Karpas-422 (cell line): ENCODE measurements at regions not wholly inside any gene's neighbourhood (a gene's known extent, or its start where the extent isn't known, plus 50 kb on each side); places are given as distances from the start of the nearest gene placed in this dataset.

Experiments used
- DNase-seq: peaks from one replicate; pipeline ENCODE4 v3.0.0-alpha.2; 2015
- H2AFZ ChIP-seq: fragments of 200-600 bp; sonication (generic); 2 replicates; pipeline ENCODE4 v1.6.1; 2014; ENCODE audit warnings: antibody characterized with exemption, low read length, mixed read lengths
- H3K27ac ChIP-seq: fragments of 200-600 bp; sonication (generic); 2 replicates; pipeline ENCODE4 v1.5.1; 2014; ENCODE audit warnings: mild to moderate bottlenecking, low read length, moderate library complexity
- H3K27me3 ChIP-seq: fragments of 200-600 bp; sonication (generic); 2 replicates; pipeline ENCODE4 v1.6.1; 2014; ENCODE audit warnings: low read length, mixed read lengths
- H3K36me3 ChIP-seq: fragments of 200-600 bp; sonication (generic); 2 replicates; pipeline ENCODE4 v1.6.1; 2014; ENCODE audit warnings: low read length, mixed read lengths; ENCODE audit not compliant: insufficient read depth
- H3K4me1 ChIP-seq: fragments of 200-600 bp; sonication (generic); 2 replicates; pipeline ENCODE4 v1.6.1; 2014; ENCODE audit warnings: mild to moderate bottlenecking, low read length, mixed read lengths
- H3K4me2 ChIP-seq: fragments of 200-600 bp; sonication (generic); 2 replicates; pipeline ENCODE4 v1.6.1; 2014; ENCODE audit warnings: low read length, low read depth, mild to moderate bottlenecking; ENCODE audit not compliant: poor library complexity, severe bottlenecking
- H3K4me3 ChIP-seq: fragments of 200-600 bp; sonication (generic); 2 replicates; pipeline ENCODE4 v1.5.1; 2014; ENCODE audit warnings: mild to moderate bottlenecking, antibody characterized with exemption, low read length, mixed read lengths
- H3K79me2 ChIP-seq: fragments of 200-600 bp; sonication (generic); 2 replicates; pipeline ENCODE4 v1.6.1; 2014; ENCODE audit warnings: mild to moderate bottlenecking, low read length, mixed read lengths
- H3K9ac ChIP-seq: fragments of 200-600 bp; sonication (generic); 2 replicates; pipeline ENCODE4 v1.6.0; 2014; ENCODE audit warnings: low read length
- H3K9me2 ChIP-seq: fragments of 200-600 bp; sonication (generic), shearing (Covaris generic); replicated peaks from 2 replicates; pipeline ENCODE4 v1.6.0; 2014; ENCODE audit warnings: mild to moderate bottlenecking, low read length, moderate library complexity; ENCODE audit not compliant: insufficient read depth
- H3K9me3 ChIP-seq: fragments of 300-700, 200-600 bp; sonication (generic); 2 replicates; pipeline ENCODE4 v1.6.1; 2014; ENCODE audit warnings: low read length, mixed read lengths
- H4K20me1 ChIP-seq: fragments of 200-600 bp; sonication (generic); 2 replicates; pipeline ENCODE4 v1.6.1; 2014; ENCODE audit warnings: mild to moderate bottlenecking, antibody characterized with exemption, low read length, low read depth; ENCODE audit not compliant: insufficient read depth

- H3K27me3 ChIP-seq: no peaks in the 10 kb centered on the region
- no peaks in the 10 kb centered on the region for H3K4me1 ChIP-seq
- no peaks in the 10 kb centered on the region for H3K79me2 ChIP-seq
- H3K36me3 ChIP-seq: no peaks in the 10 kb centered on the region
- H3K9me3 ChIP-seq: no peaks in the 10 kb centered on the region
- H2AFZ ChIP-seq: no peak overlapping the region
- H4K20me1 ChIP-seq: no peaks in the 10 kb centered on the region
- DNase-seq: no peak
- H3K9ac ChIP-seq: no peak overlapping the region
- no peaks in the 10 kb centered on the region for H3K9me2 ChIP-seq
- H3K4me3 ChIP-seq: no peak overlapping the region
- H3K27ac ChIP-seq: no peak overlapping the region
- no peak overlapping the region for H3K4me2 ChIP-seq
These were observed 461.1 kb upstream of the UBE2E3 start for GRCh38 chr2:180519276-180519675.

- DNase-seq: no peak
- no peak overlapping the region for H2AFZ ChIP-seq
These were observed 464.2 kb upstream of the UBE2E3 start for GRCh38 chr2:180516232-180516631.

GRCh38 chr2:180513389-180513788 is 467.0 kb upstream of the UBE2E3 start:
- no peaks in the 10 kb centered on the region for H3K4me1 ChIP-seq
- DNase-seq: no peak
- H3K9ac ChIP-seq: no peak overlapping the region
- no peak overlapping the region for H3K4me3 ChIP-seq
- H3K36me3 ChIP-seq: no peaks in the 10 kb centered on the region
- no peak overlapping the region for H2AFZ ChIP-seq
- H3K27me3 ChIP-seq: no peaks in the 10 kb centered on the region
- H4K20me1 ChIP-seq: no peaks in the 10 kb centered on the region
- no peak overlapping the region for H3K4me2 ChIP-seq
- H3K9me2 ChIP-seq: no peaks in the 10 kb centered on the region
- no peaks in the 10 kb centered on the region for H3K79me2 ChIP-seq
- H3K27ac ChIP-seq: no peak overlapping the region
- H3K9me3 ChIP-seq: no peaks in the 10 kb centered on the region

More at GRCh38 chr2:180516232-180516631, 464.2 kb upstream of the UBE2E3 start:
- no peak overlapping the region for H3K4me2 ChIP-seq
- no peaks in the 10 kb centered on the region for H3K27me3 ChIP-seq
- no peaks in the 10 kb centered on the region for H3K79me2 ChIP-seq
- H3K9ac ChIP-seq: no peak overlapping the region
- no peaks in the 10 kb centered on the region for H3K36me3 ChIP-seq
- no peaks in the 10 kb centered on the region for H3K9me3 ChIP-seq
- H3K4me1 ChIP-seq: no peaks in the 10 kb centered on the region
- H4K20me1 ChIP-seq: no peaks in the 10 kb centered on the region
- no peak overlapping the region for H3K27ac ChIP-seq
- no peaks in the 10 kb centered on the region for H3K9me2 ChIP-seq
- no peak overlapping the region for H3K4me3 ChIP-seq

- Histone ChIP-seq H3K9me2 (no peaks in the 10 kb centered on the region), H3K4me1 (no peaks in the 10 kb centered on the region), H3K4me3 (no peak overlapping the region), H3K9ac (no peak overlapping the region), H3K27me3 (no peaks in the 10 kb centered on the region), H4K20me1 (no peaks in the 10 kb centered on the region), H3K4me2 (no peak overlapping the region), H3K27ac (no peak overlapping the region), H3K79me2 (no peaks in the 10 kb centered on the region), H2AFZ (no peak overlapping the region), H3K36me3 (no peaks in the 10 kb centered on the region), H3K9me3 (no peaks in the 10 kb centered on the region)
- DNase-seq: no peak
These were observed 471.9 kb upstream of the UBE2E3 start for GRCh38 chr2:180508458-180508857.

- Histone ChIP-seq H3K79me2 (no peaks in the 10 kb centered on the region), H3K36me3 (no peaks in the 10 kb centered on the region)
These were observed 473.4 kb upstream of the UBE2E3 start for GRCh38 chr2:180507028-180507427.

GRCh38 chr2:180505203-180505602 is 475.2 kb upstream of the UBE2E3 start:
- H4K20me1 ChIP-seq: no peaks in the 10 kb centered on the region
- no peaks in the 10 kb centered on the region for H3K36me3 ChIP-seq
- no peaks in the 10 kb centered on the region for H3K9me2 ChIP-seq
- H3K4me3 ChIP-seq: no peak overlapping the region
- no peaks in the 10 kb centered on the region for H3K4me1 ChIP-seq
- H3K9me3 ChIP-seq: no peaks in the 10 kb centered on the region
- no peaks in the 10 kb centered on the region for H3K27me3 ChIP-seq
- no peak overlapping the region for H3K4me2 ChIP-seq
- no peak overlapping the region for H3K9ac ChIP-seq
- H3K79me2 ChIP-seq: no peaks in the 10 kb centered on the region
- no peak overlapping the region for H2AFZ ChIP-seq
- no peak overlapping the region for H3K27ac ChIP-seq
- DNase-seq: no peak

More at GRCh38 chr2:180507028-180507427, 473.4 kb upstream of the UBE2E3 start:
- Histone ChIP-seq H3K27me3 (no peaks in the 10 kb centered on the region), H3K4me3 (no peak overlapping the region), H3K27ac (no peak overlapping the region), H2AFZ (no peak overlapping the region), H3K9ac (no peak overlapping the region), H4K20me1 (no peaks in the 10 kb centered on the region), H3K9me3 (no peaks in the 10 kb centered on the region), H3K4me2 (no peak overlapping the region), H3K9me2 (no peaks in the 10 kb centered on the region), H3K4me1 (no peaks in the 10 kb centered on the region)
- no peak for DNase-seq

GRCh38 chr2:180497621-180498152 is 482.7 kb upstream of the UBE2E3 start:
- H4K20me1 ChIP-seq: no peaks in the 10 kb centered on the region

GRCh38 chr2:180495606-180496005 is 484.8 kb upstream of the UBE2E3 start:
- no peaks in the 10 kb centered on the region for H4K20me1 ChIP-seq
- H3K4me1 ChIP-seq: no peaks in the 10 kb centered on the region
- H3K4me2 ChIP-seq: no peak overlapping the region
- no peak overlapping the region for H3K9ac ChIP-seq
- no peaks in the 10 kb centered on the region for H3K36me3 ChIP-seq
- no peak overlapping the region for H3K27ac ChIP-seq
- H3K9me3 ChIP-seq: no peaks in the 10 kb centered on the region
- no peak overlapping the region for H2AFZ ChIP-seq
- H3K27me3 ChIP-seq: no peaks in the 10 kb centered on the region
- H3K79me2 ChIP-seq: no peaks in the 10 kb centered on the region
- H3K9me2 ChIP-seq: no peaks in the 10 kb centered on the region
- H3K4me3 ChIP-seq: no peak overlapping the region
- no peak for DNase-seq

More at GRCh38 chr2:180497621-180498152, 482.7 kb upstream of the UBE2E3 start:
- no peaks in the 10 kb centered on the region for H3K9me3 ChIP-seq
- no peak overlapping the region for H3K9ac ChIP-seq
- no peaks in the 10 kb centered on the region for H3K79me2 ChIP-seq
- H3K9me2 ChIP-seq: no peaks in the 10 kb centered on the region
- H3K36me3 ChIP-seq: no peaks in the 10 kb centered on the region
- no peaks in the 10 kb centered on the region for H3K4me1 ChIP-seq
- no peak overlapping the region for H2AFZ ChIP-seq
- H3K27ac ChIP-seq: no peak overlapping the region
- H3K27me3 ChIP-seq: no peaks in the 10 kb centered on the region
- no peak overlapping the region for H3K4me3 ChIP-seq
- H3K4me2 ChIP-seq: no peak overlapping the region
- DNase-seq: no peak

- Histone ChIP-seq H3K27me3 (no peaks in the 10 kb centered on the region), H3K9me3 (no peaks in the 10 kb centered on the region), H3K27ac (no peak overlapping the region), H3K4me3 (no peak overlapping the region), H3K4me1 (no peaks in the 10 kb centered on the region), H3K9me2 (no peaks in the 10 kb centered on the region), H3K4me2 (no peak overlapping the region), H4K20me1 (no peaks in the 10 kb centered on the region), H3K9ac (no peak overlapping the region), H3K36me3 (no peaks in the 10 kb centered on the region), H3K79me2 (no peaks in the 10 kb centered on the region), H2AFZ (no peak overlapping the region)
- no peak for DNase-seq
These were observed 486.1 kb upstream of the UBE2E3 start for GRCh38 chr2:180494286-180494685.
